K562 (cell line): ENCODE measurements at regions not wholly inside any gene's neighbourhood (a gene's known extent, or its start where the extent isn't known, plus 50 kb on each side); places are given as distances from the start of the nearest gene placed in this dataset.
"Not testable (repeated sequence)": the region's sequence is repeated elsewhere in the genome, so short reads cannot be mapped to it uniquely, and the experiment has no call there.

Experiments used
- ZNF431 ChIP-seq: sonication (generic); formaldehyde crosslinking; IDR thresholded peaks from 2 replicates; pipeline ENCODE4 v1.8.0; 2022; ENCODE audit warnings: mild to moderate bottlenecking, missing genetic modification reagents
- TF ChIP-seq, protein P1 (sequence below): sonication (generic); formaldehyde crosslinking; IDR thresholded peaks from 2 replicates; pipeline ENCODE4 v1.8.0; 2022; ENCODE audit warnings: mild to moderate bottlenecking, missing genetic modification reagents, borderline replicate concordance

DNA sequence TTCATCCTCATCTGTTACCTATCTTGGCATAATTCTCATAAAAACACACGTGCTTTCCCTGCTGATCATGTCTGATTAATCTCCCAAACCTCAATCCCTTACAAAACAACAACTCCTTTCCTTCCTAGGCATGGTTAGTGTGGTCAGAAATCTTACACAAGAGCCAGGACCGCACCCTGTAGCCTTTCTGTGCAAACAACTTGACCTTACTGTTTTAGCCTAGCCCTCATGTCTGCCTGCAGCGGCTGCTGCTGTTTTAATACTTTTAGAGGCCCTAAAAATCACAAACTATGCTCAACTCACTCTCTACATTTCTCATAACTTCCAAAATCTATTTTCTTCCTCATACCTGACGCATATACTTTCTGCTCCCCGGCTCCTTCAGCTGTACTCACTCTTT, 103.6 kb upstream of the UST start:
- not testable (repeated sequence) for TF ChIP-seq ZNF431
- TF ChIP-seq, protein P1, sequence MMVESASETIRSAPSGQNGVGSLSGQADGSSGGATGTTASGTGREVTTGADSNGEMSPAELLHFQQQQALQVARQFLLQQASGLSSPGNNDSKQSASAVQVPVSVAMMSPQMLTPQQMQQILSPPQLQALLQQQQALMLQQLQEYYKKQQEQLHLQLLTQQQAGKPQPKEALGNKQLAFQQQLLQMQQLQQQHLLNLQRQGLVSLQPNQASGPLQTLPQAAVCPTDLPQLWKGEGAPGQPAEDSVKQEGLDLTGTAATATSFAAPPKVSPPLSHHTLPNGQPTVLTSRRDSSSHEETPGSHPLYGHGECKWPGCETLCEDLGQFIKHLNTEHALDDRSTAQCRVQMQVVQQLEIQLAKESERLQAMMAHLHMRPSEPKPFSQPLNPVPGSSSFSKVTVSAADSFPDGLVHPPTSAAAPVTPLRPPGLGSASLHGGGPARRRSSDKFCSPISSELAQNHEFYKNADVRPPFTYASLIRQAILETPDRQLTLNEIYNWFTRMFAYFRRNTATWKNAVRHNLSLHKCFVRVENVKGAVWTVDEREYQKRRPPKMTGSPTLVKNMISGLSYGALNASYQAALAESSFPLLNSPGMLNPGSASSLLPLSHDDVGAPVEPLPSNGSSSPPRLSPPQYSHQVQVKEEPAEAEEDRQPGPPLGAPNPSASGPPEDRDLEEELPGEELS (CRISPR knock-in tag) = not testable (repeated sequence)
